ENCODE measurements at regions not wholly inside any gene's neighbourhood (a gene's known extent, or its start where the extent isn't known, plus 50 kb on each side); places are given as distances from the start of the nearest gene placed in this dataset.

GRCh38 chr1:244955661-244956060, 91.3 kb upstream of the HNRNPU start:
- ATAC-seq: no peak
- TF ChIP-seq RARB (CRISPR knock-in tag; IDR thresholded peaks at IDR 0.05) (no peak), BACH2 (CRISPR knock-in tag; IDR thresholded peaks at IDR 0.05; ENCODE audit: borderline replicate concordance) (no peak), CREB5 (CRISPR knock-in tag; IDR thresholded peaks at IDR 0.05; ENCODE audit: low read depth) (no peak), ESRRG (CRISPR knock-in tag; IDR thresholded peaks at IDR 0.05) (no peak), ZNF70 (CRISPR knock-in tag; IDR thresholded peaks at IDR 0.05) (no peak), PPARA (CRISPR knock-in tag; IDR thresholded peaks at IDR 0.05; ENCODE audit: borderline replicate concordance) (no peak), TCF4 (CRISPR knock-in tag; IDR thresholded peaks at IDR 0.05; ENCODE audit: borderline replicate concordance) (no peak), ZFP3 (CRISPR knock-in tag; IDR thresholded peaks at IDR 0.05) (no peak), SNAI2 (CRISPR knock-in tag; IDR thresholded peaks at IDR 0.05) (no peak), GLIS3 (CRISPR knock-in tag; IDR thresholded peaks at IDR 0.05) (no peak), POU6F1 (CRISPR knock-in tag; IDR thresholded peaks at IDR 0.05; ENCODE audit: borderline replicate concordance, low read depth) (no peak), ISL1 (CRISPR knock-in tag; IDR thresholded peaks at IDR 0.05) (no peak), OSR1 (CRISPR knock-in tag; IDR thresholded peaks at IDR 0.05) (no peak)

GRCh38 chr1:244954359-244954758, 90.0 kb upstream of the HNRNPU start:
- no peak for ATAC-seq
- TF ChIP-seq PPARA (CRISPR knock-in tag; IDR thresholded peaks at IDR 0.05; ENCODE audit: borderline replicate concordance) (no peak), PATZ1 (CRISPR knock-in tag; IDR thresholded peaks at IDR 0.05; ENCODE audit: borderline replicate concordance) (no peak), ESRRG (CRISPR knock-in tag; IDR thresholded peaks at IDR 0.05) (no peak), CREB5 (CRISPR knock-in tag; IDR thresholded peaks at IDR 0.05; ENCODE audit: low read depth) (no peak), SNAI2 (CRISPR knock-in tag; IDR thresholded peaks at IDR 0.05) (no peak), ZNF8 (CRISPR knock-in tag; IDR thresholded peaks at IDR 0.05) (no peak), TSHZ2 (CRISPR knock-in tag; IDR thresholded peaks at IDR 0.05) (no peak), ZFP30 (CRISPR knock-in tag; IDR thresholded peaks at IDR 0.05) (no peak), CSDC2 (CRISPR knock-in tag; IDR thresholded peaks at IDR 0.05) (no peak), ZNF70 (CRISPR knock-in tag; IDR thresholded peaks at IDR 0.05) (no peak), TOX (CRISPR knock-in tag; IDR thresholded peaks at IDR 0.05; ENCODE audit: borderline replicate concordance) (no peak), RARB (CRISPR knock-in tag; IDR thresholded peaks at IDR 0.05) (no peak), GLIS3 (CRISPR knock-in tag; IDR thresholded peaks at IDR 0.05) (no peak), ZNF565 (CRISPR knock-in tag; conservative IDR thresholded peaks at IDR 0.05; ENCODE audit: low read depth) (no peak), POU6F1 (CRISPR knock-in tag; IDR thresholded peaks at IDR 0.05; ENCODE audit: borderline replicate concordance, low read depth) (no peak), ZFP3 (CRISPR knock-in tag; IDR thresholded peaks at IDR 0.05) (no peak), TCF4 (CRISPR knock-in tag; IDR thresholded peaks at IDR 0.05; ENCODE audit: borderline replicate concordance) (no peak)

Measured in SK-N-SH treated with all-trans-retinoic acid at 6 μM for 48 hours (cell line).